Fibroblast of mammary gland (primary cell): ENCODE measurements at regions not wholly inside any gene's neighbourhood (a gene's known extent, or its start where the extent isn't known, plus 50 kb on each side); places are given as distances from the start of the nearest gene placed in this dataset.
A peak's percentile ranks its signal among the peaks of the same experiment; 100 is the strongest.

ENCODE experiments used
- DNase-seq: peaks from one replicate; pipeline ENCODE4 v3.0.0-alpha.2; 2010; ENCODE audit warnings: low read depth
- H3K4me3 ChIP-seq: 2 replicates; pipeline ENCODE4 v1.5.1; 2011; ENCODE audit warnings: low read depth, mild to moderate bottlenecking, low read length, moderate library complexity; ENCODE audit not compliant: control insufficient read depth
- CTCF ChIP-seq: conservative IDR thresholded peaks from 2 replicates; pipeline ENCODE4 v1.5.1; 2011; ENCODE audit warnings: low read depth, low read length, inconsistent platforms; ENCODE audit not compliant: control insufficient read depth, insufficient read depth

- no peak for TF ChIP-seq CTCF
- no peak overlapping the region for H3K4me3 ChIP-seq
- DNase-seq = no peak
These were observed 535.2 kb upstream of the FAT1 start for GRCh38 chr4:187258651-187259401.

GRCh38 chr4:187268940-187269339 is 545.3 kb upstream of the FAT1 start:
- TF ChIP-seq CTCF = no peak
- H3K4me3 ChIP-seq = no peak overlapping the region
- no peak for DNase-seq

GRCh38 chr4:187270154-187270553 is 546.5 kb upstream of the FAT1 start:
- no peak for DNase-seq
- no peak overlapping the region for H3K4me3 ChIP-seq
- no peak for TF ChIP-seq CTCF

- DNase-seq = no peak
- TF ChIP-seq CTCF = no peak
- no peak overlapping the region for H3K4me3 ChIP-seq
These were observed 548.2 kb upstream of the FAT1 start for GRCh38 chr4:187271848-187272247.

GRCh38 chr4:187274153-187274552 is 550.5 kb upstream of the FAT1 start:
- DNase-seq = no peak
- TF ChIP-seq CTCF = no peak
- no peak overlapping the region for H3K4me3 ChIP-seq

- peak; percentile 38 for DNase-seq
- TF ChIP-seq CTCF = no peak
- H3K4me3 ChIP-seq = no peak overlapping the region
These were observed 553.2 kb upstream of the FAT1 start for GRCh38 chr4:187276736-187277408.
